SK-N-SH treated with all-trans-retinoic acid at 6 μM for 48 hours (cell line): ENCODE measurements at regions not wholly inside any gene's neighbourhood (a gene's known extent, or its start where the extent isn't known, plus 50 kb on each side); places are given as distances from the start of the nearest gene placed in this dataset.

Experiments used
- ARNTL ChIP-seq: fragments of 450-650 bp; formaldehyde crosslinking; IDR thresholded peaks from 2 replicates; pipeline ENCODE4 v1.5.0; 2020; ENCODE audit warnings: low read depth, mild to moderate bottlenecking, moderate library complexity, borderline replicate concordance
- ISL1 ChIP-seq: fragments of 250-450 bp; sonication (Bioruptor Pico); IDR thresholded peaks from 2 replicates; pipeline ENCODE4 v2.1.2; 2022; ENCODE audit warnings: mild to moderate bottlenecking, moderate library complexity
- PPARA ChIP-seq: fragments of 250-450 bp; sonication (Bioruptor Pico); IDR thresholded peaks from 2 replicates; pipeline ENCODE4 v1.5.0; 2020; ENCODE audit warnings: mild to moderate bottlenecking, borderline replicate concordance
- RARB ChIP-seq: fragments of 250-450 bp; sonication (Bioruptor Pico); IDR thresholded peaks from 2 replicates; pipeline ENCODE4 v1.8.0; 2021; ENCODE audit warnings: mild to moderate bottlenecking, moderate library complexity
- SNAI2 ChIP-seq: fragments of 250-450 bp; sonication (Bioruptor Pico); IDR thresholded peaks from 2 replicates; pipeline ENCODE4 v1.5.0; 2020; ENCODE audit warnings: mild to moderate bottlenecking, moderate library complexity
- ZFP3 ChIP-seq: fragments of 250-450 bp; sonication (Bioruptor Pico); IDR thresholded peaks from 2 replicates; pipeline ENCODE4 v1.5.0; 2020; ENCODE audit warnings: mild to moderate bottlenecking, moderate library complexity
- ZFP30 ChIP-seq: fragments of 450-650 bp; formaldehyde crosslinking; IDR thresholded peaks from 2 replicates; pipeline ENCODE4 v1.5.0; 2022; ENCODE audit warnings: mild to moderate bottlenecking, moderate library complexity
- ZNF565 ChIP-seq: fragments of 450-650 bp; formaldehyde crosslinking; conservative IDR thresholded peaks from 2 replicates; pipeline ENCODE4 v1.5.0; 2020; ENCODE audit warnings: low read depth, mild to moderate bottlenecking, moderate library complexity
- ZNF8 ChIP-seq: fragments of 450-650 bp; formaldehyde crosslinking; IDR thresholded peaks from 2 replicates; pipeline ENCODE4 v1.5.0; 2020; ENCODE audit warnings: mild to moderate bottlenecking, moderate library complexity
- TF ChIP-seq, protein P1 (sequence below): fragments of 250-450 bp; sonication (Bioruptor Pico); IDR thresholded peaks from 2 replicates; pipeline ENCODE4 v1.5.1; 2021; ENCODE audit warnings: mild to moderate bottlenecking, moderate library complexity
- TF ChIP-seq, protein P2 (sequence below): fragments of 250-450 bp; sonication (Bioruptor Pico); IDR thresholded peaks from 2 replicates; pipeline ENCODE4 v1.8.0; 2021; ENCODE audit warnings: low read depth, mild to moderate bottlenecking, moderate library complexity, borderline replicate concordance
- TF ChIP-seq, protein P3 (sequence below): fragments of 250-450 bp; sonication (Bioruptor Pico); IDR thresholded peaks from 2 replicates; pipeline ENCODE4 v1.5.1; 2020; ENCODE audit warnings: low read depth, mild to moderate bottlenecking, moderate library complexity
- TF ChIP-seq, protein P4 (sequence below): fragments of 250-450 bp; sonication (Bioruptor Pico); IDR thresholded peaks from 2 replicates; pipeline ENCODE4 v1.8.0; 2020; ENCODE audit warnings: mild to moderate bottlenecking, moderate library complexity, borderline replicate concordance

- TF ChIP-seq ARNTL (CRISPR knock-in tag) = no peak
- TF ChIP-seq ZFP3 (CRISPR knock-in tag) = no peak
- TF ChIP-seq RARB (CRISPR knock-in tag) = no peak
- TF ChIP-seq, protein P1, sequence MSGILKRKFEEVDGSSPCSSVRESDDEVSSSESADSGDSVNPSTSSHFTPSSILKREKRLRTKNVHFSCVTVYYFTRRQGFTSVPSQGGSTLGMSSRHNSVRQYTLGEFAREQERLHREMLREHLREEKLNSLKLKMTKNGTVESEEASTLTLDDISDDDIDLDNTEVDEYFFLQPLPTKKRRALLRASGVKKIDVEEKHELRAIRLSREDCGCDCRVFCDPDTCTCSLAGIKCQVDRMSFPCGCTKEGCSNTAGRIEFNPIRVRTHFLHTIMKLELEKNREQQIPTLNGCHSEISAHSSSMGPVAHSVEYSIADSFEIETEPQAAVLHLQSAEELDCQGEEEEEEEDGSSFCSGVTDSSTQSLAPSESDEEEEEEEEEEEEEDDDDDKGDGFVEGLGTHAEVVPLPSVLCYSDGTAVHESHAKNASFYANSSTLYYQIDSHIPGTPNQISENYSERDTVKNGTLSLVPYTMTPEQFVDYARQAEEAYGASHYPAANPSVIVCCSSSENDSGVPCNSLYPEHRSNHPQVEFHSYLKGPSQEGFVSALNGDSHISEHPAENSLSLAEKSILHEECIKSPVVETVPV (CRISPR knock-in tag) = no peak
- TF ChIP-seq, protein P2, sequence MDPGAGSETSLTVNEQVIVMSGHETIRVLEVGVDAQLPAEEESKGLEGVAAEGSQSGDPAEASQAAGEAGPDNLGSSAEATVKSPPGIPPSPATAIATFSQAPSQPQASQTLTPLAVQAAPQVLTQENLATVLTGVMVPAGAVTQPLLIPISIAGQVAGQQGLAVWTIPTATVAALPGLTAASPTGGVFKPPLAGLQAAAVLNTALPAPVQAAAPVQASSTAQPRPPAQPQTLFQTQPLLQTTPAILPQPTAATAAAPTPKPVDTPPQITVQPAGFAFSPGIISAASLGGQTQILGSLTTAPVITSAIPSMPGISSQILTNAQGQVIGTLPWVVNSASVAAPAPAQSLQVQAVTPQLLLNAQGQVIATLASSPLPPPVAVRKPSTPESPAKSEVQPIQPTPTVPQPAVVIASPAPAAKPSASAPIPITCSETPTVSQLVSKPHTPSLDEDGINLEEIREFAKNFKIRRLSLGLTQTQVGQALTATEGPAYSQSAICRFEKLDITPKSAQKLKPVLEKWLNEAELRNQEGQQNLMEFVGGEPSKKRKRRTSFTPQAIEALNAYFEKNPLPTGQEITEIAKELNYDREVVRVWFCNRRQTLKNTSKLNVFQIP (CRISPR knock-in tag) = no peak
- TF ChIP-seq, protein P3, sequence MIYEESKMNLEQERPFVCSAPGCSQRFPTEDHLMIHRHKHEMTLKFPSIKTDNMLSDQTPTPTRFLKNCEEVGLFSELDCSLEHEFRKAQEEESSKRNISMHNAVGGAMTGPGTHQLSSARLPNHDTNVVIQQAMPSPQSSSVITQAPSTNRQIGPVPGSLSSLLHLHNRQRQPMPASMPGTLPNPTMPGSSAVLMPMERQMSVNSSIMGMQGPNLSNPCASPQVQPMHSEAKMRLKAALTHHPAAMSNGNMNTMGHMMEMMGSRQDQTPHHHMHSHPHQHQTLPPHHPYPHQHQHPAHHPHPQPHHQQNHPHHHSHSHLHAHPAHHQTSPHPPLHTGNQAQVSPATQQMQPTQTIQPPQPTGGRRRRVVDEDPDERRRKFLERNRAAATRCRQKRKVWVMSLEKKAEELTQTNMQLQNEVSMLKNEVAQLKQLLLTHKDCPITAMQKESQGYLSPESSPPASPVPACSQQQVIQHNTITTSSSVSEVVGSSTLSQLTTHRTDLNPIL (CRISPR knock-in tag) = no peak
- TF ChIP-seq ISL1 (CRISPR knock-in tag) = no peak
- TF ChIP-seq ZNF565 (CRISPR knock-in tag) = no peak
- TF ChIP-seq ZNF8 = no peak
- TF ChIP-seq SNAI2 (CRISPR knock-in tag) = no peak
- no peak for TF ChIP-seq ZFP30 (CRISPR knock-in tag)
- no peak for TF ChIP-seq PPARA
- TF ChIP-seq, protein P4, sequence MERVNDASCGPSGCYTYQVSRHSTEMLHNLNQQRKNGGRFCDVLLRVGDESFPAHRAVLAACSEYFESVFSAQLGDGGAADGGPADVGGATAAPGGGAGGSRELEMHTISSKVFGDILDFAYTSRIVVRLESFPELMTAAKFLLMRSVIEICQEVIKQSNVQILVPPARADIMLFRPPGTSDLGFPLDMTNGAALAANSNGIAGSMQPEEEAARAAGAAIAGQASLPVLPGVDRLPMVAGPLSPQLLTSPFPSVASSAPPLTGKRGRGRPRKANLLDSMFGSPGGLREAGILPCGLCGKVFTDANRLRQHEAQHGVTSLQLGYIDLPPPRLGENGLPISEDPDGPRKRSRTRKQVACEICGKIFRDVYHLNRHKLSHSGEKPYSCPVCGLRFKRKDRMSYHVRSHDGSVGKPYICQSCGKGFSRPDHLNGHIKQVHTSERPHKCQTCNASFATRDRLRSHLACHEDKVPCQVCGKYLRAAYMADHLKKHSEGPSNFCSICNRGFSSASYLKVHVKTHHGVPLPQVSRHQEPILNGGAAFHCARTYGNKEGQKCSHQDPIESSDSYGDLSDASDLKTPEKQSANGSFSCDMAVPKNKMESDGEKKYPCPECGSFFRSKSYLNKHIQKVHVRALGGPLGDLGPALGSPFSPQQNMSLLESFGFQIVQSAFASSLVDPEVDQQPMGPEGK = no peak
Measured at GRCh38 chrX:13495232-13495631, 74.2 kb upstream of the EGFL6 start.
